HCT116 (cell line): ENCODE measurements at regions not wholly inside any gene's neighbourhood (a gene's known extent, or its start where the extent isn't known, plus 50 kb on each side); places are given as distances from the start of the nearest gene placed in this dataset.
A peak's percentile ranks its signal among the peaks of the same experiment; 100 is the strongest.

Experiments
- ATAC-seq: fragments of 200-7000 bp; cut with Tn5 transposase; 2 replicates; pipeline ENCODE4 v1.9.1; 2020; ENCODE audit warnings: mild to moderate bottlenecking, moderate library complexity
- BruUV-seq: library from RNA; stranded (reverse); fragments of 400-500 nt; replicated peaks from 2 replicates; lab custom pipeline; 2021; lab: Mats Ljungman, UMichigan
- CTCF ChIA-PET: fragments of 300-600 bp; sonication (Branson Sonifier 250); formaldehyde crosslinking; loops from one replicate; lab custom pipeline; 2021; ENCODE audit warnings: antibody characterized with exemption; lab: Charles Lee
- POLR2A ChIA-PET: fragments of 300-600, 350-600 bp; sonication (Branson Sonifier 250); formaldehyde crosslinking; loops from one replicate; lab custom pipeline; 2021; ENCODE audit warnings: antibody characterized with exemption; lab: Charles Lee
- RAD21 ChIA-PET, 2 experiments: fragments of 300-600 bp; sonication (Branson Sonifier 250); formaldehyde crosslinking; loops; one replicate each; lab custom pipeline; 2023; ENCODE audit warnings: low total read pairs in 2 of 2; ENCODE audit not compliant: uncharacterized antibody in 2 of 2, unreplicated experiment in 2 of 2, low non-redundant PET in 1 of 2; lab: Charles Lee
- DNase-seq: peaks from one replicate; pipeline ENCODE4 v3.0.0-alpha.2; 2010; ENCODE audit warnings: low read depth, low spot score
- H2AFZ ChIP-seq: fragments of 200-600 bp; shearing (Covaris generic), sonication (generic); 2 replicates; pipeline ENCODE4 v1.6.1; 2017; ENCODE audit warnings: low read depth, mixed run types, mixed read lengths, antibody characterized with exemption, low read length; ENCODE audit not compliant: poor library complexity, severe bottlenecking
- H3K27ac ChIP-seq: 2 replicates; pipeline ENCODE4 v1.5.1; 2012; ENCODE audit warnings: low read depth, low read length
- H3K27me3 ChIP-seq: fragments of 200-600 bp; sonication (generic); 2 replicates; pipeline ENCODE4 v1.6.1; 2016; ENCODE audit warnings: mixed run types, low read length, mixed read lengths; ENCODE audit not compliant: insufficient read depth
- H3K36me3 ChIP-seq, 2 experiments: fragments of 200-500 bp in 1 of 2; fragments of 200-600 bp in 1 of 2; sonication (Bioruptor generic) in 1 of 2; sonication (generic) in 1 of 2; 2 replicates each; pipeline versions ENCODE4 v1.5.1 to v1.6.1; 2014 to 2016; ENCODE audit warnings: low read length in 2 of 2, inconsistent platforms in 1 of 2, mixed read lengths in 1 of 2, mixed run types in 1 of 2; ENCODE audit not compliant: insufficient read depth in 2 of 2, control insufficient read depth in 1 of 2
- H3K4me1 ChIP-seq, 2 experiments: fragments of 200-600 bp in 1 of 2; sonication (generic) in 1 of 2; 2 replicates each; pipeline versions ENCODE4 v1.5.1 to v1.6.1; 2012 to 2017; ENCODE audit warnings: low read length in 2 of 2, inconsistent platforms in 1 of 2, mild to moderate bottlenecking in 1 of 2, mixed read lengths in 1 of 2, mixed run types in 1 of 2, moderate library complexity in 1 of 2; ENCODE audit not compliant: insufficient read depth in 2 of 2, control insufficient read depth in 1 of 2
- H3K4me2 ChIP-seq: fragments of 200-600 bp; sonication (generic); 2 replicates; pipeline ENCODE4 v1.6.1; 2017; ENCODE audit warnings: mixed run types, low read length, mixed read lengths
- H3K4me3 ChIP-seq, 2 experiments: fragments of 200-600 bp in 1 of 2; sonication (generic) in 1 of 2; replicated peaks in 1 of 2; 2 replicates each; pipeline ENCODE4 v1.5.1; 2011 to 2016; ENCODE audit warnings: low read length in 2 of 2, control low read depth in 1 of 2, low read depth in 1 of 2, mild to moderate bottlenecking in 1 of 2, mixed read lengths in 1 of 2, mixed run types in 1 of 2
- H3K79me2 ChIP-seq: fragments of 200-600 bp; sonication (generic); 2 replicates; pipeline ENCODE4 v1.6.1; 2017; ENCODE audit warnings: mild to moderate bottlenecking, mixed run types, low read length, moderate library complexity, mixed read lengths; ENCODE audit not compliant: insufficient read depth
- H3K9ac ChIP-seq: fragments of 200-600 bp; sonication (generic); 2 replicates; pipeline ENCODE4 v1.6.1; 2016; ENCODE audit warnings: low read length, mixed read lengths
- H3K9me2 ChIP-seq: fragments of 200-600 bp; sonication (generic), shearing (Covaris generic); 2 replicates; pipeline ENCODE4 v1.6.1; 2017; ENCODE audit warnings: mixed run types, mild to moderate bottlenecking, moderate library complexity; ENCODE audit not compliant: insufficient read depth
- H3K9me3 ChIP-seq, 2 experiments: fragments of 200-500 bp in 1 of 2; fragments of 200-600 bp in 1 of 2; sonication (Bioruptor generic) in 1 of 2; sonication (generic) in 1 of 2; 2 replicates each; pipeline ENCODE4 v1.6.1; 2014 to 2017; ENCODE audit warnings: low read length in 2 of 2, mixed read lengths in 2 of 2, inconsistent platforms in 1 of 2, low read depth in 1 of 2, mild to moderate bottlenecking in 1 of 2, mixed run types in 1 of 2, moderate library complexity in 1 of 2; ENCODE audit not compliant: control insufficient read depth in 1 of 2, insufficient read depth in 1 of 2
- H4K20me1 ChIP-seq: fragments of 200-600 bp; sonication (generic), shearing (Covaris generic); 2 replicates; pipeline ENCODE4 v1.6.1; 2017; ENCODE audit warnings: mixed run types, mild to moderate bottlenecking, moderate library complexity; ENCODE audit not compliant: insufficient read depth
- ATF3 ChIP-seq: IDR thresholded peaks from 2 replicates; pipeline ENCODE4 v1.6.1; 2012
- CBX3 ChIP-seq: IDR thresholded peaks from 2 replicates; pipeline ENCODE4 v1.6.1; 2012; ENCODE audit warnings: low read depth
- CEBPB ChIP-seq: IDR thresholded peaks from 2 replicates; pipeline ENCODE4 v1.6.1; 2012; ENCODE audit warnings: low read depth
- CTCF ChIP-seq, 3 experiments: fragments of 200-600 bp in 1 of 3; sonication (generic) in 1 of 3; IDR thresholded peaks in 2 of 3; conservative IDR thresholded peaks in 1 of 3; 2 replicates each; pipeline ENCODE4 v1.5.1; 2012 to 2017; ENCODE audit warnings: low read depth in 2 of 3, low read length in 2 of 3, antibody characterized with exemption in 1 of 3, borderline replicate concordance in 1 of 3, control low read depth in 1 of 3, mild to moderate bottlenecking in 1 of 3, mixed read lengths in 1 of 3, mixed run types in 1 of 3, moderate library complexity in 1 of 3; ENCODE audit not compliant: insufficient read depth in 1 of 3
- ELF1 ChIP-seq: IDR thresholded peaks from 2 replicates; pipeline ENCODE4 v1.6.1; 2012; ENCODE audit warnings: low read depth, borderline replicate concordance
- EZH2 ChIP-seq: fragments of 200-600 bp; sonication (generic); IDR thresholded peaks from 2 replicates; pipeline ENCODE4 v1.6.1; 2017; ENCODE audit warnings: antibody characterized with exemption, mixed run types
- JUND ChIP-seq: IDR thresholded peaks from 2 replicates; pipeline ENCODE4 v1.6.1; 2012
- MAX ChIP-seq: IDR thresholded peaks from 2 replicates; pipeline ENCODE4 v1.6.1; 2012
- POLR2AphosphoS5 ChIP-seq: IDR thresholded peaks from 2 replicates; pipeline ENCODE4 v1.6.1; 2011; ENCODE audit warnings: mild to moderate bottlenecking, low read depth, low read length, moderate library complexity
- RAD21 ChIP-seq: IDR thresholded peaks from 2 replicates; pipeline ENCODE4 v1.6.1; 2012; ENCODE audit warnings: low read depth, mild to moderate bottlenecking
- SIN3A ChIP-seq: IDR thresholded peaks from 2 replicates; pipeline ENCODE4 v1.6.1; 2012; ENCODE audit warnings: low read depth
- SP1 ChIP-seq: IDR thresholded peaks from 2 replicates; pipeline ENCODE4 v1.6.1; 2012; ENCODE audit warnings: low read depth
- TCF7L2 ChIP-seq: IDR thresholded peaks from 2 replicates; pipeline ENCODE4 v1.7.0; 2011; ENCODE audit warnings: borderline replicate concordance, inconsistent platforms; ENCODE audit not compliant: insufficient read depth, insufficient read length; ENCODE audit errors: extremely low read depth
- YY1 ChIP-seq: IDR thresholded peaks from 2 replicates; pipeline ENCODE4 v1.6.1; 2011; ENCODE audit warnings: low read length, low read depth, moderate library complexity, mild to moderate bottlenecking; ENCODE audit not compliant: insufficient replicate concordance; ENCODE audit errors: extremely low read depth
- ZBTB33 ChIP-seq: IDR thresholded peaks from 2 replicates; pipeline ENCODE4 v1.6.1; 2011; ENCODE audit warnings: mild to moderate bottlenecking, low read length, moderate library complexity; ENCODE audit not compliant: insufficient replicate concordance; ENCODE audit errors: extremely low read depth
- intact Hi-C: fragments of 100-400 bp; cut with micrococcal nuclease; formaldehyde crosslinking; loops from 2 replicates; pipeline ENCODE4 v1.10.0; 2022

GRCh38 chr2:240254337-240255164 lies 114.1 kb upstream of the OTOS start:
- no peaks in the 10 kb centered on the region for H3K9me3 ChIP-seq
- H4K20me1 ChIP-seq, result no peaks in the 10 kb centered on the region
- H3K9me2 ChIP-seq, result no peaks in the 10 kb centered on the region
- TF ChIP-seq RAD21 (no peak), CTCF (IDR thresholded peaks at IDR 0.05 in 2 of 3, conservative IDR thresholded peaks at IDR 0.05 in 1 of 3; ENCODE audit: borderline replicate concordance in 1 of 3, insufficient read depth in 1 of 3, low read depth in 2 of 3, low read length in 2 of 3) (no peak), JUND (no peak), MAX (no peak), CEBPB (no peak), ATF3 (no peak), CBX3 (no peak), EZH2 (no peak), ELF1 (no peak), YY1 (no peak), SP1 (no peak), SIN3A (no peak), ZBTB33 (no peak), TCF7L2 (no peak), POLR2AphosphoS5 (no peak)
- intact Hi-C loops, result loop anchor here (5.0 kb wide), 1 partner anchor 183 kb away; the partner anchor contains the start of gene GPC1
- no peaks in the 10 kb centered on the region for H3K27me3 ChIP-seq
- RAD21 ChIA-PET, result no interaction called here
- CTCF ChIA-PET, result interaction anchor here (1.3 kb wide), 1 partner anchor 21 kb away, joined by 4 read pairs; no protein-coding TSS in a partner anchor
- BruUV-seq, result no TSS peak
- peak overlapping the region; percentile 62; the same call in 1 of the 2 replicates for H3K9ac ChIP-seq
- no peak overlapping the region for H2AFZ ChIP-seq
- H3K27ac ChIP-seq, result no peak overlapping the region
- no peak overlapping the region for H3K4me3 ChIP-seq
- DNase-seq (no peak), ATAC-seq (no peak)
- H3K36me3 ChIP-seq, result no peaks in the 10 kb centered on the region
- H3K4me1 ChIP-seq, result peaks cover 49 to 78% of the 10 kb centered on the region in 2 experiments
- no peaks in the 10 kb centered on the region for H3K79me2 ChIP-seq
- peak overlapping the region; percentile 86 for H3K4me2 ChIP-seq
- POLR2A ChIA-PET, result no interaction called here
